ENCODE measurements at regions not wholly inside any gene's neighbourhood (a gene's known extent, or its start where the extent isn't known, plus 50 kb on each side); places are given as distances from the start of the nearest gene placed in this dataset.
"Not testable (repeated sequence)": the region's sequence is repeated elsewhere in the genome, so short reads cannot be mapped to it uniquely, and the experiment has no call there.

- no peak for DNase-seq
Measured at GRCh38 chr13:87244256-87244890, 426.8 kb upstream of the SLITRK5 start.

- DNase-seq = not testable (repeated sequence)
Measured at GRCh38 chr13:87249847-87250246, 421.3 kb upstream of the SLITRK5 start.

DNA sequence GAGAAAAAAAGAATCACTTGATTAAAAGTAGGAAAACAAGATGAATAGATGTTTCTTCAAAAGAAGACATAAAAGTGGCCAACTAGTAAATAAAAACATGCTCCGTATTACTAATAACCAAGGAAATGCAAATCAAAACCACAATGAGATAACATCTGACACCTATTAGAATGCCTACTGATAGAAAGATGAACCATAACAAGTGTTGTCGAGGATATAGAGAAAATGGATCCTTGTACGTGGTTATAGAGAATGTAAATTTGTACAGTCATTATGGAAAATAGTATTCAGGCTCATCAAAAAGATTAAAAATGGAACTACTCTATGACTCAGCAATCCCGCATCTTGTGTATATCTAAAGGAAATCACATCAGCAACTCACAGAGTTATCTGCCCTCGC, 415.8 kb upstream of the SLITRK5 start:
- no peak for DNase-seq

DNA sequence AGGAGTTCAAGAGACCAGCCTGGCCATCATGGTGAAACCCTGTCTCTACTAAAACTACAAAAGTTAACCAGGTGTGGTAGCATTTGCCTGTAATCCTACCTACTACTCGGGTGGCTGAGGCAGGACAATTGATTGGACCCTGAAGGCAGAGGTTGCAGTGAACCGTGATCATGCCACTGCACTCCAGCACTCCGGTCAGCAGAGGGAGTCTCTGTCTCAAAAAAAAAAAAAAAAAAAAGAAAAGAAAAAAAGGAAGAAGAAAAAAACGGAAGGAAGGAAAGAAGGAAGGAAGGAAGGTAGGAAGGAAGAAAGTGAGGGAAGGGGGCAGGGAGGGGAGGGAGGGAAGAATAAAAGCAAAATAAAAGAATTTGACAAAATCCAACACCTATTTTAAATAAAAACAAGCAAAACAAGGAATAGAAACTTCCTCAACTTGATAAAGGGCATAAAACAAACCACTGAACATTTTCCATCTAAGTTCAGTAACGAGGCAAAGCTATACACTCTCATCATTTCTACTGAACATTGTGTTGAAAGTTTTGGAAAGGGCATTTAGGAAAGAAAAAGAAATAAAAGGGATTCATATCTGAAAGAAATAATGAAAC, 411.6 kb upstream of the SLITRK5 start:
- DNase-seq = no peak

- DNase-seq = peak; percentile 28
Measured at GRCh38 chr13:87274209-87274819, 396.9 kb upstream of the SLITRK5 start.

DNA sequence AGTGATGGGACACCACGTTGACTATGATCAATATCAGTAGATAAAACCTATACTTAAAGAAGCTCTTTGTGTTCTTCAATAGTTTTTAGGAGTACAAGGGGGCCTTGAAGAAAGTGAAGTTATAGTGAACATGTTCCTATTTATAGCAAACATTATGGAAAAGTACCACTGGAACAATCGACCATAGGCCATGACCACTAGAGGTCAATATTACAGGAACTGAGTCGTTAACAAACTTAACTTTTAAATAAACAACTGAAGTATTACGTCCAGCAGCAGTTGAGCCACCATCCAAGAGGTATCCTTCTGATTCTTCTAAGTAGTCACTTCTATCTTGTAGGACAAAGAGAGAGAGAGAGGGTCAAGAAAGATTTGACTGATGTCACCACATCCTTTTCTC, 391.0 kb upstream of the SLITRK5 start:
- no peak for DNase-seq

DNA sequence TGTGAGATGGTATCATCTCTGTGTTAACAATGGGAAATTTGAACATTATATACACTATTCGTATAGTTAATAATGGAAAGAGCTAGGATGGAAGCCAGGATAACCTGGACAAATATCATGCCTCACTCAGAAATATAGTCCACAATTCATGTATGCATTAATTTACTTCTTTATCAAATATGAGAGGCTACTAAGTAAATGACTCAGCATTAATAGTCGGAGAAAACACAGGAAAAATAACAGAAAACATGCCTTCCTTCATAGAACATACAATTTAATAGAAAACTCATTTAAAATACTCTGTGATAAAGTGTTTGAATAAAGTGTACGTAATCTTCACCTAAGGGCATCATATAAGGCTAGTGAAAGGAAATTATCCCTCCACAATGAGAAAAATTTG, 383.4 kb upstream of the SLITRK5 start:
- no peak for DNase-seq

- no peak for DNase-seq
Measured at GRCh38 chr13:87295636-87296035, 375.5 kb upstream of the SLITRK5 start.

GRCh38 chr13:87302034-87302433, 369.1 kb upstream of the SLITRK5 start:
- DNase-seq = no peak

DNA sequence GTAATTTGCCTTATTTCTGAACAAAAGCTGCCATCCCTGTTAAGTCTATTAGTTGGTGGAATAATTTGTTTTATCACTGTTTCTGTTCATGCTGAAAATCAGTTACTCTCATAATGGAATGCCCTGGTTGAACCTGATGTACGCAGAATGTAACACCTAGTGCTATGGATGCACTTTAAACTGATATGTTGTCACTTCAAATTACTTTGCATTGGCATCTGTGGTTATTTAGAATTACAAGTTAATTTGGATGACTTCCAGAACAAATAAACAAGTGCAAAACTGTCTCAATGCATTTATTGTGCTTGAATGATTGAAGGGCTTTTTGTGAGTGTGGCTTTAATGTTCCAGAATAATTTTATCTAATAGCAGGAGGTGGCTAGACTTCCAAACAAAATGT, 368.2 kb upstream of the SLITRK5 start:
- no peak for DNase-seq

DNA sequence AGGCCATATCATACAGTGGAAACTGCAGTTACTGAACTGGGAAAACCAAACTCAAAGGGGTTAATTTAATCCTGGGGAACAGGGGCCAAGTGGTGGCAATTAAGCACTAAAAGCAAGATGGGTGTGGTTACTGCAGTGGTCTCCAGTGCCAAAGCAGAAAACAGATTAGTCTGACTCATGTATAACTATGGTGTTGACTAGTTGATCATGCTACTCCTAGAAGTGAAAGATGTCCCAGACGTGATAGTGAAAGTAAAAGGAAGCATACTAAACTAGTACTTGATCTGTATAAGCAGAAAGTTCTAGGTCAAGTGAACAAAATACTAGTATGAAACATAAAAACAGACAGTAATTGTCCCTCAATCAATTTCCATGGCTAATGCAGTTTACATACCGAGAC, 360.0 kb upstream of the SLITRK5 start:
- no peak for DNase-seq

- no peak for DNase-seq
Measured at GRCh38 chr13:87314822-87315221, 356.3 kb upstream of the SLITRK5 start.

- no peak for DNase-seq
Measured at GRCh38 chr13:87322386-87322785, 348.8 kb upstream of the SLITRK5 start.

DNA sequence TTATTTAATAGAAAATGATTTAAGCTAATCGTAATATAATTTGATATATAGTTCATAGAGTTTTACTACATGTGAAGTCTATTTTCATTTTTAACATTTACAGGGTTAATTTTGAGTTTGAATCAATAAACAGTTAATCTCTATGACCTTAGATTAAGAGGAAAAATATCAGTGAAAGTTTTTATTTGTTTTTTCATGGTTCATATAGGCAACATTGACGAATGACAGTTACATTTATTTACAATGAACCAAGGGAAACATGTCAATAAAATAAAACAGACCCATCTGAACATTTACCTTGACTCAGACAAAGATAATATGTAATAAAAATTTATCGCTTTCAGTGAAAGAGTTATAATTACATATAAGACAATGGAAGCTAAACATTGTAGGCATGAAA, 346.6 kb upstream of the SLITRK5 start:
- DNase-seq = no peak

- DNase-seq = no peak
Measured at GRCh38 chr13:87331178-87331577, 340.0 kb upstream of the SLITRK5 start.

DNA sequence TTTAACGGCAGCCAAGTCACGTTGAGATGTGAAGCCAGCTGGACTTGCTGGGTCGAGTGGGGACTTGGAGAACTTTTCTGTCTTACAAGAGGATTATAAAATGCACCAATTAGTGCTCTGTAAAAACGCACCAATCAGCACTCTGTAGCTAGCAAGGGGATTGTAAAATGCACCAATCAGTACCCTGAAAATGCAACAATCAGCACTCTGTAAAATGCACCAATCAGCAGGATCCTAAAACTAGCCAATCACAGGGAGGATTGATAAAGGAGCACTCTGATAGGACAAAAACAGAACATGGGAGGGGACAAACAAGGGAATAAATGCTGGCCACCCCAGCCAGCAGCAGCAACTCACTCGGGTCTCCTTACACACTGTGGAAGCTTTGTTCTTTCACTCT, 337.6 kb upstream of the SLITRK5 start:
- DNase-seq = no peak

- DNase-seq = no peak
Measured at GRCh38 chr13:87334176-87334575, 337.0 kb upstream of the SLITRK5 start.

- not testable (repeated sequence) for DNase-seq
Measured at GRCh38 chr13:87336346-87336889, 334.8 kb upstream of the SLITRK5 start.

DNA sequence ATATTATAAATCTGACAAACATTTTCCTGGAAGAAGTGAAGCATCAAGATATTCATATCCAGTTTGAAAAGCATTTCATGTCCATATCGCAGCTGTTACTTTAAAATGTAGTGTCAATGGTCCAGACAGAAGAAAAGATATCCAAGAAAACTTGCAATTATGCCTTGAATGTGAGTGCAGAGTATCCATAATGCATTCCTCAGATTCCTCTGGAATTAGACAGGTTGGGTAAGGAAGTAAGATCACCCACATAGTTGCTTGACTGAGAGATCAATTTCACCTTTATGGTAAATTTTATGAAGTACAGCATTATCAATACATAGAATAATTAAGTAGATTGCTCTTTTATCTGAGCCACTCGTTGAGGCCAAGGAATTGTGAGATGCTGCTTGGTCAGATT, 327.0 kb upstream of the SLITRK5 start:
- DNase-seq = no peak

DNA sequence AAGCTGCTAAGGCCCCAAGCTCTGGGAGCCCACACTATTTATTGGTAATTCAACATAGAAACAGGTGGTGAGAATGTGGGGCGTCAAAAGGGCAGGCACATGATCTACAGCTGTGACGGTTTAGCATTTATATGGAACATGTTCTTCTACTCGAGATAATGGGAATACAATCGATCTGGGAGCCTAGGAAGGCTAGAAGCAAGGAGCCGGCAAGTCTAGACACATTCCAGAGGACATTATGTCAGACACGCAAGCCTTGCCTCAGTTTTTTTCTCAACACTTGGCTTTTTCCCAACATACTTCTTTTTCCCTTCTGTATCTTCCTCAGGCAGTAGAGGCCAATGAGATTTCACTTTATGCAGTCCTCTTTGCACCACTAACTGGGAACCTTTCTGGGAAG, 315.7 kb upstream of the SLITRK5 start:
- DNase-seq = no peak

DNA sequence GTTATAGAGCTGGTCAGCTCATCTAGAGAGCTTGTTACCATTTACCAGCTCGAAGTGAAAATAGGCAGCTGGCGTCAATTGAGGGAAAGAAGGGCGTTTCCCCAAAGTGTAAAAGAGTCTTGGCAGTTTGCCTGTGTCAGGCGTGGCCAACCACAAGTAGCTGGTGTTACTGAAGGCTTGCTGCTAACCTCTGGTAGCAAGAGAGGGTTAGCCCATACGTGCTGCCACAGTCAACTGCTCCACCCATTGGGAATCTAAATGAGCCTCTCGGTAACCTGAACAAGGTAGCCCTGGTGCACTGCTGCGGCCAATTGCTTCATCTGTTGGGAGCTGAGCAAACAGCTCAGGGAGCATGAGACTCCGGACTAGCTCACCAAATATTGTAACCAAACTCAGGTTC, 314.9 kb upstream of the SLITRK5 start:
- DNase-seq = no peak

DNA sequence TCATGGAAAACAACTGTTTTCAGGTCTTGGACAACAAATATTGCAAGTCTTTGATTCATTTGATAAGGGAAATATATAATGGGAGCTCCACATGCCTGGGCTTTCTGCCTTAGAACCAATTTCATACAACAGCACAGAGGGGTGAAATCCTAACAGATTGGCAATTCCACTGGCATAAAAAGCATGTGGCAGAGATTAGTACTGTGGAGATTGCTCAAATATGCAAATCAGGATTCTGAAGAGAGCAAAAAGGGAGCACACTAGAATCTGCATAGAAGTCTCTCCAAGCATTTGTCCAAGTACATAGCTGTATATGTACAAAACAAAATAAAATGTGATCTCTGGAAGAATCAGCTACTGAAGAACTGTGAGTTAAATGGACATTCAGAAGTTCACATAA, 312.9 kb upstream of the SLITRK5 start:
- DNase-seq = no peak

DNA sequence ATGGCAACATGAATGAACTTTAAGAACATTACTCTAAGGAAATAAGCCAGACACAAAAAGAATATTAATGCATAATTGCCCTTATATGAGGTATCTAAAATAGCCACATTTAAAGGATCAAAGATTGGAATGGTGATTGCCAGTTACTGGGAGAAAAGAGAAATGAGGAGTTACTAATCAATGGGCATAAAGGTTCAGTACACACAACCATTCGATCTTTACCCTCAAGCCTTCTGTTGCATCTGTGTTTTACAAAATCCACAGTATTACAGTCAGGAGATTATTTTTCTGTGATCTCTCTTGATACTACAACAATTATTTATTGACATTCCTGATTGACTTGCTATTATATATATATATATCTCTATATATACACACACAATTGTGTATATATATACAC, 310.0 kb upstream of the SLITRK5 start:
- DNase-seq = no peak

DNA sequence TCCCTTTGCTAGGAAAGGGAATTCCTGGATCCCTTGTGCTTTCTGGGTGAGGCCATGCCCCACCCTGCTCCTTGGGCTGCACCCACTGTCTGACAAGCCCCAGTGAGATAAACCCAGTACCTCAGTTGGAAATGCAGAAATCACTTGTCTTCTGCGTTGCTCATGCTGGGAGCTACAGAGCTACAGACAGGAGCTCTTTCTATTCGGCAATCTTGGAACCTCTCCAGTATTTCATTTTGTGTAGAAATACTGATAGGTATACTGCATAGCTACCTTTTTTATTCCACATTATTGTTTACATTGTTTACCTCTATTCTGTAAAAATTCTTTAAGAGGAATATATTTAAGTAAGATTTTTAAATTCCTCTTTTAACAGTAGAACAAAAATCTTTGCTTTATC, 302.5 kb upstream of the SLITRK5 start:
- no peak for DNase-seq

All from midbrain (tissue), 1 donor.